ENCODE measurements at regions not wholly inside any gene's neighbourhood (a gene's known extent, or its start where the extent isn't known, plus 50 kb on each side); places are given as distances from the start of the nearest gene placed in this dataset.
"Not testable (repeated sequence)": the region's sequence is repeated elsewhere in the genome, so short reads cannot be mapped to it uniquely, and the experiment has no call there.

DNA sequence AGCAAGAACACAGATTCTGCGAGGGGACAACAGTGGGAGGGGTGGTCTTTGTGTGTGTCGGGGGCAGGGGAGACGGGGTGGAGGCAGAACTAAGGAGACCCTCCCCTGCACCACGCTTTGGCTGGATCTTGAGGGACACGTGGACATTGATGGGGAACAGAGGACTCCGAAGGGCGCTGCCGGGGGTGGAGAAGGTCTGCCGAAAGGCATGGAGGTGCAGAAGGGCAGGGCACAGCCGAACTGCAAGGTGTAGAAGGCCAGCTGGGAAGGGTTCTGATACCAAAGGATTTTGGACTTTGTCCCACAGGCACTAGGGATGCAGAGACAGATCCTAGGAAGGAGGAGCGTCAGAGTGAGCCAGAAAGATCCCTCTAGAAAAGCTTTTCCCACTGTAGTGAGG lies 107.7 kb upstream of the SYT13 start:
- H3K27ac ChIP-seq, result no peak overlapping the region
- TF ChIP-seq ZFX (IDR thresholded peaks at IDR 0.05), result no peak
- TF ChIP-seq, protein P1, sequence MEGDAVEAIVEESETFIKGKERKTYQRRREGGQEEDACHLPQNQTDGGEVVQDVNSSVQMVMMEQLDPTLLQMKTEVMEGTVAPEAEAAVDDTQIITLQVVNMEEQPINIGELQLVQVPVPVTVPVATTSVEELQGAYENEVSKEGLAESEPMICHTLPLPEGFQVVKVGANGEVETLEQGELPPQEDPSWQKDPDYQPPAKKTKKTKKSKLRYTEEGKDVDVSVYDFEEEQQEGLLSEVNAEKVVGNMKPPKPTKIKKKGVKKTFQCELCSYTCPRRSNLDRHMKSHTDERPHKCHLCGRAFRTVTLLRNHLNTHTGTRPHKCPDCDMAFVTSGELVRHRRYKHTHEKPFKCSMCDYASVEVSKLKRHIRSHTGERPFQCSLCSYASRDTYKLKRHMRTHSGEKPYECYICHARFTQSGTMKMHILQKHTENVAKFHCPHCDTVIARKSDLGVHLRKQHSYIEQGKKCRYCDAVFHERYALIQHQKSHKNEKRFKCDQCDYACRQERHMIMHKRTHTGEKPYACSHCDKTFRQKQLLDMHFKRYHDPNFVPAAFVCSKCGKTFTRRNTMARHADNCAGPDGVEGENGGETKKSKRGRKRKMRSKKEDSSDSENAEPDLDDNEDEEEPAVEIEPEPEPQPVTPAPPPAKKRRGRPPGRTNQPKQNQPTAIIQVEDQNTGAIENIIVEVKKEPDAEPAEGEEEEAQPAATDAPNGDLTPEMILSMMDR (conservative IDR thresholded peaks at IDR 0.05), result no peak

DNA sequence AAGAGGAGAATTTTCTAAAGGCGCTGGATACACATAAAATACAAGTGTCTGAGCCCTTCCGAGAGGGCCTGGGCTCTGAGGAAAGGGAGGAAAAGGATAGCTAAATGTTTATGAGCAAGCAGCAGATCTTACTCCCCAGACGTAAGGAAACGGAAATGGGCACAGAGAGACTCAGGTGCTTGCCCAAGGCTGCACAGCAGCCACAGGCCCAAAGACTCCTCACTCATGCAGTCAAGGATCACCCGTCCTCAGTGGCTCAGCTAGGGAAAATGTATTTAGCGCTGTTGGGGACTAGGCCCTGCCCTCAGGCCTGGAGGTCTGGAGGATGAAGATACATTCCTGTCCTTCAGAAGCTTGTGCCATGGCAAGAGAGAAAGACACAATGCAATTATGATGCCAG lies 107.2 kb upstream of the SYT13 start:
- TF ChIP-seq ZFX (IDR thresholded peaks at IDR 0.05), result no peak
- TF ChIP-seq, protein P1 (conservative IDR thresholded peaks at IDR 0.05), result no peak
- H3K27ac ChIP-seq, result no peak overlapping the region

DNA sequence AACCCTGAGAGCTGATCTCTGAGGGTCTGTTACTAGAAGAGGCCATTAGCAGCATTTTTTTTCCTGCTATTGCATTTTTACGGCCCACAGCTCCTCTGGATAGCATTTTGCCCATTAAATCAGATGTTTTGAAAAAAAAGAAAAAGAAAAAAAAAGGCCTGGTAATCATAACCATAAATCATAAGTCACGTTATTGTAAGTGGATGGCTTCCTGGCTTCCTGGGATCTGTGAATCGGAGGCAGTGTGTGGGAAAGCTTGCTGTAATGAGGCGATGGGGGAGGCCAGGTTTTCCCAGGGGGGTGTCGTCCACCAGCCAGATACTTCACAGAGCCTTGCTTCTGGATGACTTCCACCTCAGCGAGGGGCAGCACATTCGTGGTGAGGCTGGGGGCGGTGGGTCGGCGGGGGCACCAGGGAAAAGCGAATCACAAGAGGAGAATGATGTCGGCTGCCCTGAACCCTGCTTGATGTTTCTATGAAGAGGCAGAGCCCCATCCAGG lies 106.5 kb upstream of the SYT13 start:
- no peak overlapping the region for H3K27ac ChIP-seq
- TF ChIP-seq, protein P1 (conservative IDR thresholded peaks at IDR 0.05), result no peak
- no peak for TF ChIP-seq ZFX (IDR thresholded peaks at IDR 0.05)

DNA sequence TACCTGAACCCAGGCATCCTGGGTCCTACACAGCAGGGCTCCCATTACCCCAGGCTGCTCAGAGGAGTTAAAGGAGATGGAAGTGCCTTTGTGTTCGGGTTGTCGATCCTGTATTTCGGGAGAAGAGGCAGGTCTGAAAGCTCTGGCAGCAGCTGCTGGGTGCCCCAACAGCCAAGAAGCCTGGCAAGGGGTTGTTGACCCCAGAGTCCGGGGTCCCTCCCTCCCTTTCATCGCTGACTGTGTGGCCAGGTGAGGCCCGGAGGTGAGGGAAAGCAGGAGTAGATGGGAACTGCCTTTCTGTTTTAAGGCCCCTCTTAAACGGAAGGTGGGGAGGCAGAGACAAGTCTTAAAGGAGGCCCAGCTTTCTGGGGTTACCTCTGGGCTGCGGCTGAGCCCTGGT lies 106.0 kb upstream of the SYT13 start:
- no peak overlapping the region for H3K27ac ChIP-seq
- TF ChIP-seq, protein P1 (conservative IDR thresholded peaks at IDR 0.05), result no peak
- TF ChIP-seq ZFX (IDR thresholded peaks at IDR 0.05), result no peak

DNA sequence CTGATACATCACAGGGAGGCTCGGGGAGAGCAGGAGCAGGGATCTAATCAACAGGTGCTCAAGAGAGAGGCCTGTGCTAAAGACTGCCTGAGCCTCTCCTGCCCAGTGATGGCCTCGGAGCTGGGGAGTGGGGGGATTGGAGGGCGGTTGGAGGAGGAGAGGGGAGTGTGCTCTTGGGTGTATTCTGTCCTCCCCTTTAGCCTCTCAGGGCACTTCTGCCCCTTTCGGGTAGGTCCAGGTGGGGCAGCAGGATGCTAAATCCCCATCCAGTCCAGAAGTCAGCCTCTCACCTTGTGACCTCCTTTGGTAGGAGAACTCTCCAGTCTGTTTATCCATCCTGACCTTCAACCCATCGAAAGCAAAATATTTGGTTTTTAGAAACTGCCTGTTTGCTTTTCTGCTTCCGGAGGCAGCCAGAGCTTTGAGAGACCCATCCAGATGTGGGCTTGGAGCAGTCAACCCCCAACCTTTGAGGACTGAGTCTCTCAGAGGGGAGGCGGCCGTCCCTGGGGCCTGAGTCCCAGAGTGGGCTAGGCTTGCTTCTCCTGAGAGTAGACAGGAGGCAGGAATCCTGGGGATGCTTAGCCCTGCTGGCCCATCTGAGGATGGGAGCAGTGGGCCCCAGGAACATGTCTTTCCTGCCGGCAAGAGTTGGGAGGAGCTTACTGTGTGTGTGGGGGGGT lies 105.2 kb upstream of the SYT13 start:
- no peak for TF ChIP-seq ZFX (IDR thresholded peaks at IDR 0.05)
- TF ChIP-seq, protein P1 (conservative IDR thresholded peaks at IDR 0.05), result no peak

DNA sequence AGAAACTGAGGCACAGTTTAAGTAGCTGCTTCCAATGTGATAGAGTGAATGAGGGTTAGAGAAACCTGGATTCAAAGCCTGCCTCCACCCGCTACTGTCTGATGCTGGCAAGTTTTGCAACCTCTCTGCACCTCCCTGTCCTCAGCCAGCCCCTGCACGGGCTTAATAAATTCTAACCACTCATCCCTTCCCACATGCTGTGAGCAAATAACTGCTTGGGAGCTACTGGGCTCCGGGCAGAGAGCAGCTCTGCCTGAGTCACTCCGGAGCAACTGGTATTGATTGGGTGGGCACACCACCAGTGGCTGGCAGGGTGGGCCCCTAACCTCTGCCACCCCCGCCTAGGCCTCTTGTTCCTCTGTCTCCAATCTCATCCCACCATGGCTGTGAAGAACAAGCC lies 104.3 kb upstream of the SYT13 start:
- no peak for TF ChIP-seq ZFX (IDR thresholded peaks at IDR 0.05)
- TF ChIP-seq, protein P1 (conservative IDR thresholded peaks at IDR 0.05), result no peak
- no peak overlapping the region for H3K27ac ChIP-seq

More for the DNA sequence above, 105.2 kb upstream of the SYT13 start:
- no peak overlapping the region for H3K27ac ChIP-seq

DNA sequence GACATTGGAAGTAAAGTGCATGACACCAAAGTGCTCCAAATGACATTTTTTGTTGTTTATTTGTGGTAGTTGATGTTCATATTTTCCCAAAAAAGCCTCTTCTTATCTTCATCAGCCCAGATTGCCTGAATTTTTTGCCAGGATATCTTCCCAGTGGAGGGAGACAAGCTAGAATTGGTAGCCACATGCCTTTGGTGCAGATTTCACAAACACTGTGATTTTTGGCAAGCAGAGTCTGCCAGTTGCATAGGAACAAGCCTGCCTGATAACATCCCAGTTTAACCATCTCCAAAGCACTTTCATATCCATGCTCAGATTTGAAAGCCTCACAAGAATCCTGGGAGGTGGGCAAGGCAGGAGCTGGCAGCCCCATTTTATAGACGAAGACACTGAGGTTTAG lies 102.3 kb upstream of the SYT13 start:
- H3K27ac ChIP-seq, result no peak overlapping the region
- TF ChIP-seq, protein P1 (conservative IDR thresholded peaks at IDR 0.05), result no peak
- no peak for TF ChIP-seq ZFX (IDR thresholded peaks at IDR 0.05)

DNA sequence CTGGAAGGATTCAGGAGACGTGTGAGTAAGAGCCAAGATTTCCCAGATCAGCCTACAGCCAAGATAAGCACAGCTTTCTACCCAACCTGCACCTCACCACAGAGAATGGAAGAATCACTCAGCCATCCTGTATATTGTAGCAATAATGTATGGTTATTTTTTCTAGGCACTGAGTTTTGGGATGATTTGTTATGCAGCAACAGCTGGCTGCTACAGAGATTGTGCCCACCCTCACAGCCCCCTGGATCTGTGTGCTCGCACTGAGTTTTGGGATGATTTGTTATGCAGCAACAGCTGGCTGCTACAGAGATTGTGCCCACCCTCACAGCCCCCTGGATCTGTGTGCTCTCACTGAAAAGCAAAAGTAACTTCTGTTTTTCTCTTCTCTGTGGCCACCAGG lies 101.7 kb upstream of the SYT13 start:
- H3K27ac ChIP-seq, result not testable (repeated sequence)

Measured in C4-2B (cell line).